ENCODE measurements at regions not wholly inside any gene's neighbourhood (a gene's known extent, or its start where the extent isn't known, plus 50 kb on each side); places are given as distances from the start of the nearest gene placed in this dataset.

DNA sequence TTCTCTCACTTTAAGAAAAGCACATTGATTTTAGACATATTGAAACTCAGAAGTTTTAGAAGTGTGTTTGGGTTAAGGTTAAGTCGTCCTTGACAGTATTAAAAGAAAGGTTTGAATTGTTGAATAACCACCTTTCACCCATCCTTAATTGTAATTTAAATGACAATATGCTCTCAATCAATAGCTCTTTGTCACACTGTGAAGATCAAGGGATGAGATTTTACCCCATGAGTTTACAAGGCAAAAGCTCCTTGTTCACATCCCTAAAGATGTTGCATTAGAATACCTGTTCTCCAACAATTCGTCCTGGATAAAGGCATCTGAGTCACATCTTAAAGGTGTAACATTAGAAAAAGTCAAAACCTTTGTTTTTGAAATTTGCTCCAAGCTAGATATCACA, 220.4 kb upstream of the MDFIC2 start:
- TF ChIP-seq, protein P1, sequence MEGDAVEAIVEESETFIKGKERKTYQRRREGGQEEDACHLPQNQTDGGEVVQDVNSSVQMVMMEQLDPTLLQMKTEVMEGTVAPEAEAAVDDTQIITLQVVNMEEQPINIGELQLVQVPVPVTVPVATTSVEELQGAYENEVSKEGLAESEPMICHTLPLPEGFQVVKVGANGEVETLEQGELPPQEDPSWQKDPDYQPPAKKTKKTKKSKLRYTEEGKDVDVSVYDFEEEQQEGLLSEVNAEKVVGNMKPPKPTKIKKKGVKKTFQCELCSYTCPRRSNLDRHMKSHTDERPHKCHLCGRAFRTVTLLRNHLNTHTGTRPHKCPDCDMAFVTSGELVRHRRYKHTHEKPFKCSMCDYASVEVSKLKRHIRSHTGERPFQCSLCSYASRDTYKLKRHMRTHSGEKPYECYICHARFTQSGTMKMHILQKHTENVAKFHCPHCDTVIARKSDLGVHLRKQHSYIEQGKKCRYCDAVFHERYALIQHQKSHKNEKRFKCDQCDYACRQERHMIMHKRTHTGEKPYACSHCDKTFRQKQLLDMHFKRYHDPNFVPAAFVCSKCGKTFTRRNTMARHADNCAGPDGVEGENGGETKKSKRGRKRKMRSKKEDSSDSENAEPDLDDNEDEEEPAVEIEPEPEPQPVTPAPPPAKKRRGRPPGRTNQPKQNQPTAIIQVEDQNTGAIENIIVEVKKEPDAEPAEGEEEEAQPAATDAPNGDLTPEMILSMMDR (conservative IDR thresholded peaks at IDR 0.05; ENCODE audit: low read depth, low read length), result no peak
- no peak for TF ChIP-seq EZH2 (IDR thresholded peaks at IDR 0.05; ENCODE audit: low read length, unreplicated experiment)

Measured in PC-3 (cell line).